D341Med (cell line): ENCODE measurements at regions not wholly inside any gene's neighbourhood (a gene's known extent, or its start where the extent isn't known, plus 50 kb on each side); places are given as distances from the start of the nearest gene placed in this dataset.

Experiments
- DNase-seq: peaks from one replicate; pipeline ENCODE4 v3.0.0; 2012; ENCODE audit warnings: low spot score

- DNase-seq = no peak
Observed at GRCh38 chr2:100764430-100764829, 55.5 kb upstream of the NPAS2 start.

- DNase-seq = no peak
Observed at GRCh38 chr2:100765481-100765880, 54.5 kb upstream of the NPAS2 start.

GRCh38 chr2:100766256-100766655 lies 53.7 kb upstream of the NPAS2 start:
- no peak for DNase-seq

- DNase-seq = no peak
Observed at GRCh38 chr2:100766806-100767205, 53.1 kb upstream of the NPAS2 start.

- DNase-seq = no peak
Observed at GRCh38 chr2:100767224-100767653, 52.7 kb upstream of the NPAS2 start.

- no peak for DNase-seq
Observed at GRCh38 chr2:100767810-100768806, 51.8 kb upstream of the NPAS2 start.
